RPMI7951 (cell line): ENCODE measurements at regions not wholly inside any gene's neighbourhood (a gene's known extent, or its start where the extent isn't known, plus 50 kb on each side); places are given as distances from the start of the nearest gene placed in this dataset.

Experiments
- DNase-seq: peaks from one replicate; pipeline ENCODE4 v3.0.0-alpha.2; 2012; ENCODE audit warnings: low read depth

GRCh38 chr13:79781829-79782540, 301.0 kb downstream of the NDFIP2 start:
- no peak for DNase-seq

- DNase-seq: peak; percentile 62
These were observed 299.3 kb downstream of the NDFIP2 start for GRCh38 chr13:79780240-79780639.

- DNase-seq: peak; percentile 56
These were observed 298.8 kb downstream of the NDFIP2 start for GRCh38 chr13:79779761-79780160.

GRCh38 chr13:79778741-79779460, 297.9 kb downstream of the NDFIP2 start:
- no peak for DNase-seq

- no peak for DNase-seq
These were observed 296.5 kb downstream of the NDFIP2 start for GRCh38 chr13:79777504-79777903.

- peak; percentile 67 for DNase-seq
These were observed 295.8 kb downstream of the NDFIP2 start for GRCh38 chr13:79776531-79777295.

GRCh38 chr13:79775830-79776229, 294.9 kb downstream of the NDFIP2 start:
- peak; percentile 71 for DNase-seq

- no peak for DNase-seq
These were observed 291.9 kb downstream of the NDFIP2 start for GRCh38 chr13:79772811-79773210.

GRCh38 chr13:79771493-79771892, 290.5 kb downstream of the NDFIP2 start:
- DNase-seq: no peak

- no peak for DNase-seq
These were observed 289.1 kb downstream of the NDFIP2 start for GRCh38 chr13:79770056-79770455.

- DNase-seq: no peak
These were observed 286.2 kb downstream of the NDFIP2 start for GRCh38 chr13:79767126-79767525.

- DNase-seq: no peak
These were observed 284.4 kb downstream of the NDFIP2 start for GRCh38 chr13:79765331-79765730.

- peak; percentile 76 for DNase-seq
These were observed 269.1 kb downstream of the NDFIP2 start for GRCh38 chr13:79749984-79750551.

GRCh38 chr13:79749566-79749965, 268.6 kb downstream of the NDFIP2 start:
- DNase-seq: no peak

- no peak for DNase-seq
These were observed 264.1 kb downstream of the NDFIP2 start for GRCh38 chr13:79745081-79745480.

- DNase-seq: peak; percentile 37
These were observed 262.0 kb downstream of the NDFIP2 start for GRCh38 chr13:79742923-79743322.

GRCh38 chr13:79740991-79741390, 260.0 kb downstream of the NDFIP2 start:
- peak; percentile 58 for DNase-seq

- DNase-seq: no peak
These were observed 255.4 kb downstream of the NDFIP2 start for GRCh38 chr13:79736356-79736755.

- DNase-seq: peak; percentile 28
These were observed 254.3 kb downstream of the NDFIP2 start for GRCh38 chr13:79735228-79735627.

- DNase-seq: no peak
These were observed 246.1 kb downstream of the NDFIP2 start for GRCh38 chr13:79727086-79727485.

GRCh38 chr13:79725841-79726240, 244.9 kb downstream of the NDFIP2 start:
- DNase-seq: no peak
